Thymus (tissue), 11 donors: ENCODE measurements at regions not wholly inside any gene's neighbourhood (a gene's known extent, or its start where the extent isn't known, plus 50 kb on each side); places are given as distances from the start of the nearest gene placed in this dataset.

Source experiments
- DNase-seq, 9 donors: peaks; one replicate each; pipeline ENCODE4 v3.0.0-alpha.2; 2013; ENCODE audit warnings: low spot score in 9 of 9, low read depth in 6 of 9, missing footprints in 1 of 9
- H3K27ac ChIP-seq, 2 donors: one replicate each; pipeline ENCODE4 v1.5.1; 2013; ENCODE audit warnings: control low read depth in 1 of 2, low read depth in 1 of 2, low read length in 1 of 2, mild to moderate bottlenecking in 1 of 2, moderate library complexity in 1 of 2
- H3K27me3 ChIP-seq, 2 donors: one replicate each; pipeline ENCODE4 v1.5.1; 2013; ENCODE audit warnings: low read length in 1 of 2; ENCODE audit not compliant: control insufficient read depth in 2 of 2, insufficient read depth in 1 of 2
- H3K36me3 ChIP-seq, 2 donors: one replicate each; pipeline ENCODE4 v1.5.1; 2013; ENCODE audit warnings: low read length in 1 of 2, mild to moderate bottlenecking in 1 of 2, moderate library complexity in 1 of 2; ENCODE audit not compliant: control insufficient read depth in 2 of 2, insufficient read depth in 2 of 2
- H3K4me1 ChIP-seq, 2 donors: one replicate each; pipeline ENCODE4 v1.5.1; 2013; ENCODE audit warnings: low read length in 2 of 2; ENCODE audit not compliant: control insufficient read depth in 2 of 2, insufficient read depth in 2 of 2
- H3K4me3 ChIP-seq, 2 donors: one replicate each; pipeline ENCODE4 v1.5.1; 2013; ENCODE audit warnings: low read length in 2 of 2, control low read depth in 1 of 2, mild to moderate bottlenecking in 1 of 2
- H3K9me3 ChIP-seq, 2 donors: one replicate each; pipeline ENCODE4 v1.5.1; 2013; ENCODE audit warnings: low read length in 1 of 2, mild to moderate bottlenecking in 1 of 2; ENCODE audit not compliant: control insufficient read depth in 2 of 2, insufficient read depth in 1 of 2
- WGBS: extraction: QIAGEN DNeasy Blood & Tissue Kit; methylation state at CpG from one replicate; pipeline ENCODE4 v1.1.7; 2013; 5-methylcytosine and 5-hydroxymethylcytosine counted together
- donor health status: healthy.

DNA sequence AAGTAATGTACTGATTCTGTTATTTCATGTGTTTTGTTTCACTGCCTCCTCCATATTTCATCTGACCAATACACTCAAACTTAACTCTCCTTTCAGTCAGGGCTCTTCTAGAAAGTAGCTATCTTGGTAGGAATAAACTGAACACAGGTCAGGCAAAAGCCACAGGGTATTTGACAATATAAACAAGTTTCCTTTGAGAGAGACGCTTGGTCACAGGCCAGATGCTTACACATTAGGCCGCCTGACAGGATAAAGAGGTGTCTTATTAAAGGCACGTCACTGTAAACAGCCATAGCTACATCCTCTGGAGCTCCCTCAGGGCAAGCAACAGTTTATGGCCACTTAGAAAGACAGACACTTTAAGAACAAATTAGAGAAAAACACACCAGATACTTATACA, 607.5 kb downstream of the SLC6A15 start:
- Histone ChIP-seq H3K27me3 (no peaks in the 10 kb centered on the region), H3K9me3 (peaks cover 0 to 4% of the 10 kb centered on the region in 2 donors), H3K36me3 (no peaks in the 10 kb centered on the region), H3K4me3 (no peak overlapping the region), H3K4me1 (no peaks in the 10 kb centered on the region), H3K27ac (no peak overlapping the region)
- DNase-seq = no peak
- 83% methylated on average over 3 of the region's 3 CpGs for WGBS

DNA sequence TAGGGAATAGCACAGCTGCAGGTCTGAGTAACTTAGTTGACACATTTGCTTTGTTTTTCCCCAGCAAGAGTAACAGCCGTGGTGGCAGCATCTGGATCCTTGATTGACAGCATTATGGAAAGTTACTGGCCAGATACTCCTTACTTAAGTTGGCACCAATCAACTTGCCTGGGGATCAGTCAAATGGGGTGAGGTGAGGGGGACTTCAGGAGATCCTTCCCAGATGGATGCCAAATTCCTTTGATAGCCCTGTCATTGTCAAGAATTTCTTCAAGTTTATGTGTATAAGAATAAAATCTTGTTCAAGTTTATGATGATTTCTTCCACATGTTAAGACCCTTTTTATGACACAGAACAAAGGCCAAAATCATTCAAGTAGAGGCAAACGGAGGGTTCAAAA, 618.4 kb downstream of the SLC6A15 start:
- 74% methylated on average over 2 of the region's 2 CpGs for WGBS
- Histone ChIP-seq H3K4me1 (no peaks in the 10 kb centered on the region), H3K4me3 (no peak overlapping the region), H3K27ac (no peak overlapping the region), H3K9me3 (no peaks in the 10 kb centered on the region), H3K27me3 (no peaks in the 10 kb centered on the region), H3K36me3 (no peaks in the 10 kb centered on the region)
- no peak for DNase-seq

DNA sequence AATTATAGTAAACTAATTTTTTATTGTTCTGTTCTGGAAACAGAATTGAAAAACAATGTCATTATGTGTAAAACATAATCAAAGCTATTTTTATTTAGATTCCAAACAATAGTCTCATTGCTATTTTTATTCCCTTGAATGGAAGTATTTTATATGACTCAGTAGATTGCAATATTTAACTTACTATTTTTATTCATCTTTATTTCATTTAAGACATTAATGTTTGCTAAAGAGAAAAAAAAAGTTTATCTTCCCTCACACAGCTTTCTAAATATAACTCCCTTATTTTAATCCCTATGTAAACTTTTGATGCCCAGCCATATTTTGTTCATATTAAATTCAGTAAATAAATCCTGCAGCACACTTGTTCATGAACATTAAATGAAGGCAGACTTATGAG, 622.4 kb downstream of the SLC6A15 start:
- Histone ChIP-seq H3K4me1 (no peaks in the 10 kb centered on the region), H3K27me3 (no peaks in the 10 kb centered on the region), H3K9me3 (no peaks in the 10 kb centered on the region), H3K27ac (no peak overlapping the region), H3K4me3 (no peak overlapping the region), H3K36me3 (no peaks in the 10 kb centered on the region)
- no peak for DNase-seq

DNA sequence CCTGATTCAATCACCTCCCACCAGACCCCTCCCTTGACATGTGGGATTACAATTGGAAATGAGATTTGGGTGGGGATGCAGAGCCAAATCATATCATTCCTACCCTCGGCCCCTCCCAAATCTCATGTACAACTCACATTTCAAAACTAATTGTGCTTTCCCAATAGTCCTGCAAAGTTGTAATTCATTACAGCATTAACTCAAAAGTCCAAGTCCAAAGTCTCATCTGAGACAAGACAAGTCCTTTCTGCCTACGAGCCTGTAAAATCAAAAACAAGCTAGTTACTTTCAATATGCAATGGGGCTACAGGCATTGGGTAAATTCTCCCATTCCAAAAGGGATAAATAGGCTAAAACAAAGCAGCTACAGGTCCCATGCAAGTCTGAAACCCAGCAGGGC, 634.6 kb downstream of the SLC6A15 start:
- Histone ChIP-seq H3K4me1 (no peaks in the 10 kb centered on the region), H3K9me3 (no peaks in the 10 kb centered on the region), H3K27ac (no peak overlapping the region), H3K36me3 (no peaks in the 10 kb centered on the region), H3K27me3 (no peaks in the 10 kb centered on the region), H3K4me3 (no peak overlapping the region)
- DNase-seq = no peak
- WGBS = 87% methylated on average over 2 of the region's 2 CpGs

DNA sequence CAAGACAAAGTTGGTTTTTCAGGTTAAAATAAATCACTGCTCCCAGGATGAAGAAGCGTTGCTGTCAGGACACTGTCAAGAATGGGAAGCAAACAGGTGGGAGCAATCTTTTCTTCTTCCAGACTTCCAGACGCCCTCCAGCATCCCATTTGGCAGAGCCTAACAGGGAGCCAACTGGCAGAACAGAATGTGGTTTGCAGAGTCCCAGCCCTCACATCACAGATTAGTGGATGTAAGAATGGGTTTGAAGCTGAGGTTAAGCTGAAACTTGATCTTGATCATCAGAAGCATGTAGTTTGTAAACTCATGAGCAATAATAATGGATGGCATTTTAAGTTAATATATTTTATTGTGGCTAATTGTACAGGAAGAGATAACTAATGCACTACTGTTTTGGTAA, 636.4 kb downstream of the SLC6A15 start:
- WGBS = 62% methylated on average over 2 of the region's 2 CpGs
- no peak overlapping the region for H3K4me3 ChIP-seq
- no peaks in the 10 kb centered on the region for H3K4me1 ChIP-seq
- no peak overlapping the region for H3K27ac ChIP-seq
- no peaks in the 10 kb centered on the region for H3K36me3 ChIP-seq
- no peaks in the 10 kb centered on the region for H3K9me3 ChIP-seq
- DNase-seq = no peak
- no peaks in the 10 kb centered on the region for H3K27me3 ChIP-seq

DNA sequence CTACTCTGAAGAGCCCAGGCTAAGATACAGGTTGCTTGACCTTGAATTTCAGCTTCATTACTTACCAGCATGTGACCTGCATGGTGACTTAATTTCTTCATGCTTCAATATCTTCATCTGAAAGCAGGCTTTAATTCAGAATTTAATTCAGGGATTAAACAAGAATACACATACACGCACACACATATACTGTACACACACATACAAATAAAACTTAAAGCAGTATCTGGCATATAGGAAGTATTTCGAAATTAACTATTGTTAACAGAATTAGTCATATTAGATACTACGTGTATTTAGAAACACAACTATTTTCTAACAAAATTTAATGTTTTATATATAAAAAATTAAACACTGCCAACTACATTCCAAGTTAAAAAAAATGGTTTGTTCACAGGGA, 640.3 kb downstream of the SLC6A15 start:
- WGBS = 93% methylated on average over 3 of the region's 3 CpGs
- H3K4me3 ChIP-seq = no peak overlapping the region
- no peak for DNase-seq
- no peaks in the 10 kb centered on the region for H3K27me3 ChIP-seq
- no peak overlapping the region for H3K27ac ChIP-seq
- no peaks in the 10 kb centered on the region for H3K9me3 ChIP-seq
- H3K4me1 ChIP-seq = no peaks in the 10 kb centered on the region
- H3K36me3 ChIP-seq = no peaks in the 10 kb centered on the region

DNA sequence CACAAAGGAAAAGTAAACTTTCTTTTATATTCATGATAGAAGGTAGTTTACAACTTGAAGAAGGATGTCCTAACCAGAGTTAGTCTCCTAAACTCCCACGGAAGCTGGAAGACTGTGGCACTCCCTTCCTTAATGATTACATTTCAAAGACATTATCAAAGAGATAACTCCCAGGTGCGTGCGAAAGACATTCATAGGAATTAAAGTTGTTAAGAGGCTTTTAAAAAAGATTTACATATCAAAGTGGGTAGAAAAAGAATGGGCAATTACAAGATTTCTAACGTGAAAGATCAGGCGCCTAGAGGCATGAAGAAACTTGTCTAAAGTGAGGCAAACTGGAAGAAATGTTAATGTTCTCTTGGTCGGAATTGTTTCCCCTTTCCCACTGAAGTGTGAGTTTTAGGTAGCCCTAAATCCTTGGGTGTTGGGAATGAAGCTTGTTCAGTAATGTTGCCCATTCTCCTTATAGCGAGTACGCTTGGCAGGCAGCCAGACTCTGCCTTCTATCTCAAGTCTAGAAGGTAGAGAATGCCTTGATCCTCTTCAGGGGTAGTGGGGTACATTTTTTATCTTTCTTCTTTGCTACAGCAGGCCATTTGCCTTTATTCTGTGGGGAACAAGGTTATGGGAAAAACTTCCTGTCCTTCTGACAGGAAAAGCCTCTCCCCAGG, 642.0 kb downstream of the SLC6A15 start:
- Histone ChIP-seq H3K36me3 (no peaks in the 10 kb centered on the region), H3K9me3 (no peaks in the 10 kb centered on the region), H3K4me1 (no peaks in the 10 kb centered on the region), H3K27me3 (no peaks in the 10 kb centered on the region), H3K4me3 (no peak overlapping the region), H3K27ac (no peak overlapping the region)
- 41% methylated on average over 8 of the region's 8 CpGs for WGBS
- DNase-seq = no peak

DNA sequence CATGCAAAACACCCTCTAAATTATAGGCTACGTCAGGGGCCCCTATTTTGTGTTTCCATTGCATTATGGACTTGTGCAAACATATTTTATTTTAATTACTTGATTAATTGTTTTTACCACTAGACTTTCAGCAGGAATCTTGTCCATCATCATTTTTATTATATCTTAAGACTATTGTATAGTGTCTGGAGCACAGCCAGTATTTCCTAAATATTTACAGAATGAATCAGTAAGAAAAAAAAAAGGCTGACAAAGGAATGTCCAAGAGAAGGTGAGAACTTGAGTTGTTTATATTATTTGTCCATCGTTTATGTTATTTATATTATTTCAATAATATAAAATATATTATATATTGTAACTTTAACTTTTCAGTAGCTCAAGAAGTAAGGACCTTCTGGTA, 664.7 kb downstream of the SLC6A15 start:
- H3K4me3 ChIP-seq = no peak overlapping the region
- no peaks in the 10 kb centered on the region for H3K4me1 ChIP-seq
- H3K27me3 ChIP-seq = no peaks in the 10 kb centered on the region
- H3K36me3 ChIP-seq = no peaks in the 10 kb centered on the region
- H3K27ac ChIP-seq = no peak overlapping the region
- H3K9me3 ChIP-seq = no peaks in the 10 kb centered on the region
- no peak for DNase-seq
- 84% methylated on average over 2 of the region's 2 CpGs for WGBS

DNA sequence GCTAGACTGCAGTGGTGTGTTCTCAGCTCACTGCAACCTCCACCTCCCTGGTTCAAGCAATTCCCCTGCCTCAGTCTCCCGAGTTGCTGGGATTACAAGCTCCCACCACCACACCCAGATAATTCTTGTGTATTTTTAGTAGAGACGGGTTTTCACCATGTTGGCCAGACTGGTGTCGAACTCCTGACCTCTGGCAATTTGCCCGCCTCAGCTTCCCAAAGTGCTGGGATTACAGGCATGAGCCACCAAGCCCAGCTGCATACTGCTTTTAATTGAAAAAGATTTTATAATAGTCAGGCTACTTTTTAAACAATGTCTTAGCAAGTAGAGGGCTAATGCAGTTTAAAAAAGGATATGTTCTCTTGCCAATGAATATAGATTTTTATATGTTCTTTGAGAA, 668.9 kb downstream of the SLC6A15 start:
- H3K4me1 ChIP-seq = no peaks in the 10 kb centered on the region
- whole genome bisulfite sequencing = 89% methylated on average over 4 of the region's 4 CpGs
- DNase-seq = no peak
- H3K36me3 ChIP-seq = no peaks in the 10 kb centered on the region
- no peaks in the 10 kb centered on the region for H3K27me3 ChIP-seq
- H3K4me3 ChIP-seq = no peak overlapping the region
- H3K27ac ChIP-seq = no peak overlapping the region
- no peaks in the 10 kb centered on the region for H3K9me3 ChIP-seq

DNA sequence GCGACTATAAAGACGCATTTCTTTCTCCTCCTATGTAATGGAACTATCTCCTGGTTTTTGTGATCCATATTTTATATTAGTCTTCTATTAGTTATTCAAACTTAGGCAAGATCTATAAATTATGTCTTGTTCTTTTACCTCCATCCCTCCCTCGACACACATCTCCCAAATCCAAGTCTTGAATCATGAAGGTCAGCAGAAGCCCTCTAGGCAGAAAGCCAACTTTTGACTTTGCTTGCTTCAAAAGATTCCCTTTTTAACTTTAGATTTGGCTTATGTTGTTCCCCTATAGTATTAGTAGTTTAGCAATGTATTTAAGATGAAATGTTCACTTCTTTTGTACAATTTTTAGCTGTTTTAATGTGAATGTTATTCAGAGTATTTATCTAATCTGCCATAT, 689.8 kb downstream of the SLC6A15 start:
- Histone ChIP-seq H3K36me3 (no peaks in the 10 kb centered on the region), H3K27ac (no peak overlapping the region), H3K4me1 (no peaks in the 10 kb centered on the region), H3K4me3 (no peak overlapping the region), H3K27me3 (no peaks in the 10 kb centered on the region), H3K9me3 (no peaks in the 10 kb centered on the region)
- DNase-seq = no peak
- WGBS = 91% methylated on average over 3 of the region's 3 CpGs
